Stimulated activated CD4-positive, alpha-beta T cell treated with anti-CD3 and anti-CD28 coated beads, Interleukin-4, amount 100 ng/mL, for 4 hours (primary cell): ENCODE measurements at regions not wholly inside any gene's neighbourhood (a gene's known extent, or its start where the extent isn't known, plus 50 kb on each side); places are given as distances from the start of the nearest gene placed in this dataset.

Source experiments
- DNase-seq, 2 experiments: peaks; one replicate each; pipeline ENCODE4 v3.0.0-alpha.2; 2020

DNA sequence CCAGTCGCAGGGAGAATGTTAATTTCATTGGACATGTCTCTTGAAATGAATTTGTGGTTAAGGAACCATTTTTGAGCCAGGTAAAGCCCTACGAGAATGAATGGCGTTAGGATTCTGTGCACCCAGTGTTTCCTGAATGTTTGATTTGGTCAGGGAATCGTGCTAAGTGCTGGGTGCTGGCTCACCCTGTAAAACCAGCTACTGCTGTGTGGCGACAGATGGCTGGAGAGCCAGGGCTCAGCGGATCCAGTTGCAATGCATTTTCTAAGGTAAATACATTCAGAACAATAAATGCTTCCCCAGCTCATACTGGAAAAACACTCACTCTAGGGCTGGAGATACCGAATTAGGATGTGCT lies 355.5 kb downstream of the GLRX3 start:
- DNase-seq, result no peak

DNA sequence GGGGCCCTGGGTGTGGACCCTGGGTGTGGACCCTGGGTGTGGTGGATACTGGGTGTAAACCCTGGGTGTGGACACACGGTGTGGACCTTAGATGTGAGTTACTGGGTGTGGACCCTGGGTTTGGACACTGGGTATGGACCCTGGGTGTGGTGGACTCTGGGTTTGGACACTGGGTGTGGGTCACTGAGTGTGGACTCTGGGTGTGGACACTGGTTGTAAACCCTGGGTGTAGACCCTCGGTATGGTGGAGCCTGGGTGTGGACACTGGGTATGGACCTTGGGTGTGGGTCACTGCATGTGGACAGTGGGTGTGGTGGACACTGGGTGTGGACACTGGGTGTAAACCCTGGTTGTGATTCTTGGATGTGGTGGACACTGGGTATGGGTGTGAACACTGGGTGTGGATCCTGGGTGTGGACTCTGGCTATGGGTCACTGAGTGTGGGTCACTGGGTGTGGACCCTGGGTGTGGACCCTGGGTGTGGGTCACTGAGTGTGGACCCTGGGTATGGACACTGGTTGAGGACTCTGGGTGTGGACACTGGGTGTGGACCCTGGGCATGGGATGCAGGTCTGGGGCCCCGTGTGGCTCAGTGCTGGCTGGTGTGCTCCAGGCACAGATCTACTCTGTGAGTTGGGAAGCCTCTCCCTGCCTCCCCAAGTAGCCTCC lies 356.2 kb downstream of the GLRX3 start:
- DNase-seq, result no peak

DNA sequence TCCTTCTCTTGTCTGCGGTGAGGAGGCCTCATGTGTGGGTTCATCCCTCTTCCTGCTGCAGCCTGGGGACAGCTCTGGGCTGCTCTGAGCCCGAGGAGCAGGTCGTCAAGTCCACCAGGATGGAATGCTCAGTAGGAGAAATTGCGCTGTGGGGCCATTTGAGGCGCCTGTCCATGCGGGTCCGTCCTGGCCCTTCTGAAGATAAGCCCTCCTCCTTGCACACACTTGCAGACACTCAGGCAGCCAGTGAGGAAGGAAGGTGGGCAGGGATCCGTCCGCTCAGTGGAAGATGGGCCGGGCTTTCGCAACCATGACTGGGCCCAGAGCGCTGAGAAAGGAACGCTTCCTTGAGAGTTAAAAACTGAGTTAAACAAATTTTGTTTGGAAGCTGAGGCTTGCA lies 356.8 kb downstream of the GLRX3 start:
- DNase-seq, result no peak

DNA sequence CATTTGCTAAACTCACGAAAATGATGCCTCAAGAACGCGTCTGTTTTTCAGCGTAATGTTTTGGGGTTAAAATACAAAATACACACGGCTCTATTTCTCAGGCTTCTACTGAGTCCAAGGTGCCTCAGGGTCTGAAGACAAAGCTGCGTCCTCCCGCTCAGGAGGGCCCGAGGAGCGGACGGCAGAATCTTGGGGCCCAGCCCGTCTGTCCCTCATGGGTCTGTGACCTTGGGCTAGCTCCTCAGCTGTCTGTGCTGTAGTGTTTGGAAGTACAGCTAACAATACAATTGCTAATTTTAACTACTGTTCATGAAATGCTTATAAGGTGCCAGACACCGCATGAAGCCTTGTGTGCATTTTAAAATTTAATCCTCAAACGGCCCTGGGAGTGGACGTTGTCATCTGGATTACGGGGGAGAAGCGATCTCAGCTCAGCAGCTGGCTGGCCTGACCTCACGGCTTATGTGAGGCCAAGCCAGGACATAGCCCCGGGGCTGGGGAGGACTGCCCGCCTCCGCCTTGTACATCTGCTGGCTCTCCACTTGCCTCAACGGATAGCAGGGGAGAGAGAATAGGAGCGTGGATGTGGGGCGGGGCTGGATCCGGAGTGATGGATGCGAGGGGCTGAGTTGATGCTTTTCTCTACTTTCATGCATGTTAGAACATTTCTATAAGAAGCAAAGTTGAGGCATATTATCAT lies 357.4 kb downstream of the GLRX3 start:
- DNase-seq, result no peak

DNA sequence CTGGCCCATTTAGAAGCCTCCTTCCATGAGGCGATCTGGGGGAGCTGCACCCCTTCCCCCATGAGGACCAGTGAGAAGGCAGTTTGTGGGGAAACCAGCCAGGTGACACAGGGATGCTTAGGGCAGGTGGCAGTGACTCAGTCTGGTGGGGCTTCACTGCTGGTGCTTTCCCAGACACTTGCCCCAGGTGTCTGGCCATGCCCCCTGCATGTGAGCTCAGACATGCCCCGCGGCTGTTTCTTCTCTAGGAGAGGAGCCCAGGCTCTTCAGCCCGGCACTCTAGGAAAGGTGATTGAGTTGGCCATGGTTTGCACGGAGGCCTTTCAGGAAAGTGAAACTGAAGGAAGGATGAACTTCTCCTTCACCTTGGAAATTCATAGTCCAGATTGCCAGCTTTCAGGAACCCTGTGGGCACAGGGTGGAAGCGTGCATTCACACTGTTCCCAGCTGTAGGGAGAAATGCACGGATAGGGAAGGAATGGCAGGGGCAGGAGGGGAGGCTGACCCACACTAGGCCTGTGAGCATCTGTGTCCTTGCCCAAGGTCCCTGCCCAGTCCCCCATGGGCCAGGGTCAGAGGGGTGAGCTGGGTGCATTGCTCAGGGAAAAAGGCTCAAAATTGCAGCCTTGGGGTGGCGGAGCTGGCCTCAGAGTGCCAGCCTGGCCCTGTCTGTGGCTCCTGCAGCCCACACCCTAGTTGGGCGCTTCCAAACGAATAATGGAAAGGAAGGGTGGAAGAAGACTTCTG lies 359.1 kb downstream of the GLRX3 start:
- DNase-seq, result no peak

DNA sequence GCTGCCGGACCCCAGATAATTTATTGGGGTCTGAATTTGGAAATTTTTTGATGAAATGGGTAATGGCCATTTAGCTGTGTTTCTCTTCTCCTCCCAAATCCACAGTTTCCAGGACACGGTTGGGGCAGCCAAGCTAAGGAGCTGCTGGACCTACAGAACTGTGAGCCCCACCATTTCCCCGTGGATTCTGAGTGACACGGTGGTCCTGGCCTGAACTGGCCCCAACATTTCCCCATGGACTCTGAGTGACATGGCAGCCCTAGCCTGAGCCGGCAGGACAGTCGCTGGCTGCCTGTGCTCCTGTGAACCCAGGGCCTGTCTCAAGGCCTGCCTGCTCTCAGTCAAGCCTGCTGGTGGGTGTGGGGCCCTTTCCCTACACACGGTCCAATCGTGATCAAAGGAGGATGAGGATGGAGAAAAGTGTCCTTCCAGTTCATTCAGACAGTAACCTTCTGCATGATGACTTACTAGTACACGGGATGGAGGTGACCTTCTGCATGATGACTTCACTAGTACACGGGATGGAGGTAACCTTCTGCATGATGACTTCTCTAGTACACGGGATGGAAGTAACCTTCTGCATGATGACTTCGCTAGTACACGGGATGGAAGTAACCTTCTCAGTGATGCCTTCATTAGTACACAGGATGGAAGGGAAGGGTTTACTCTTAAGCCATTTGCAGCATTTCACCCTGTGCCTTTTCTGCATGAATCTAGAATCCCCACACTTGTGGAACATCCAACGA lies 359.9 kb downstream of the GLRX3 start:
- DNase-seq, result no peak

DNA sequence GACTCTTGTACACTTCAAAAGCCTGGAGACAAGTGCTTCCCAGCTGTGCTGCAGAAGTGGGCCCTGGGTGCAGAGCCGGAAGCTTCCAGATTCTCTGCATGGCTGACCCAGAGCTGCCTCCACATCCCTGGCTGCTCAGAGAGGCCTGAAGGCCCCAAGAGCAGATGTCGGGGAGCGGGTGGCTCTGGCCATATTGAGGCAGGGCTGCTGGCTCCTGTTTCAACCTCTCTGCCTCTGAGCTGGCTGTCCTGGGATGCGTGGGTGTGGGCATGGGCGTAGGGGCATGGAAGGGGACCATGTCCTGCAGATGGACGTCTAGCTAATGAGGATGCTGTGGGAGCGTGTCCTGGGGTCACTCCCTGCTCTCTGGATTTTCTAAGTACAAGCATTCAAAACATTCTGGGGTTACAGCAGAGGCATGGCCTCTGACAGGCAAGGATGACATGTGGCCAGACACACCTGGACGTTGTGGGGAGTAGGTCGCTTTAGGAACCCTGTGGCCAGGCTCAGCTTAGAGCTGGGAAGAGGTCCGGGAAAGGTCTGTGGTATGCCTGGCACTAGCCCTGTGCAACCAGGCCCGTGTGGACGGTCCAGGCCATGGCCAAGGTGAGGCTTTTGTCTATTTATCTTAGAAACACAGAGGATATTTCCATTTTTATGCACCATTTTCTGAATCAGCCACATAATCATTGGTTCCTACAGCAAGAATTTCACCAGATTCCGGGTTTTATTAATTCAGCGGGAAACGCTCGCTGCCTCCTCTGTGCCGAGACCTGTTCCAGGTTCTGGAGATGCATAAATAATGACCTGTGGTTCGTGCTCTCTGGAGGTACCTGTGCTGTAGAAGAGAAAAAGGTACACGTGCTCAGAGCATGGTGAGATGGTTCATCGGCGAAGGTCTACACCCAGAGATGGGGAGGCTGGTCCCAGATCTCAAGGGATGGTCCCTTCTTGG lies 361.1 kb downstream of the GLRX3 start:
- DNase-seq, result no peak

DNA sequence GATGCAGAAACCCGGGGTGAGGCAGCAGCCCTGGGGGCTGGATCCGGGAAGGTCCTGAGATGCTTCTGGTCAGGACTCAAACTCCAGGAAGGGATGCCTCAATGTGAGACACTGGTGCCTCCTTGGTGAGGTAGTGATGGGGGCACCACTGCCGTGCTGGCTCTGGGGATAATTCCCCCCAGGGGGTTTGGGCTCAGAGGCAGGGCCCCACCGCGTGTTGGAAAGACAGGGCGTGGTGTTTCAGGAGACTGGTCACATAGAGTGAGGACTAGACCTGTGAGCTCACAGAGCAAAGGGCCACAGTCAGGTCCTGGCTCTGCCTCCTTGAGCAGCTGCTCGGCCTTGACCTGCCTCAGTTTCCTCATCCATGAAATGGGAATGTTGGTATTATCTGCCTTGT lies 361.9 kb downstream of the GLRX3 start:
- no peak for DNase-seq

DNA sequence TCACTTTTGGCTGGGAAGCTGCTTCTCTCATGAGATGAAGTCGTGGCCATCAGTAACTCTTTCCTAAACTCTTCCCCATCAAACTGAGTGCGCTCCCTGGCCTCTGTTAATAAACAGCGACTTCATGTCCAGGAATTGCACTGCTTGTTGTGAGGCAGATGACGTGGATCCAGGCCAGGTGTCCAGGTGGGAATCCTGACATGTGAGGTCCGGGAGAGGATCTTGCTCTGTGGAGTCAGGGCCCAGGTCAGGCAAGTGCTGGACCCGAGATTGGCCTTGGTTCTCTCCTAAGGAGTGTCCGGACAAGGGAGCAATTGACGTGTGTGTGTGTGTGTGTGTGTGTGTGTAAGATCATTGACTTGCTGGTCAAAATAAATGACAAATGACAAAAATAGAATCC lies 362.7 kb downstream of the GLRX3 start:
- DNase-seq, result no peak

DNA sequence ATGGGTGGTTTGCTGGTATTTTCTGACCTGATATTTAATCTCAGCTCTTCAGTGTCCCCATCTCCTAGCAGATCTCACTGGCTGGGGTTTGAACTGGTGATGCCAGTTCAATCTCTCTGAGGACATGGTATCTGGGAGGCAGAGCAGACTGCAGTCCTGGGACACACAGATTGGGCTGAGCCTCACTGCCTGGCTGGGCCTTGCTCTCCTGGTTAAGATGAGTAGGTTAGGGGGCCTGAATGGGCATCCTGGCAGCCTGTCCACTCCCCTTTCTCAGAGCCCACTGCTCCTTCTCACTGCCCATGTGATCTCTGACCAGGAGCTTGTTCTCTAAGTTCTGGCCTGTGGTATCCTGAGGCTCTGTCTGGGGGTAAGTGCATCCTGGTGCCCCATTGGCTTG lies 363.4 kb downstream of the GLRX3 start:
- DNase-seq, result no peak

DNA sequence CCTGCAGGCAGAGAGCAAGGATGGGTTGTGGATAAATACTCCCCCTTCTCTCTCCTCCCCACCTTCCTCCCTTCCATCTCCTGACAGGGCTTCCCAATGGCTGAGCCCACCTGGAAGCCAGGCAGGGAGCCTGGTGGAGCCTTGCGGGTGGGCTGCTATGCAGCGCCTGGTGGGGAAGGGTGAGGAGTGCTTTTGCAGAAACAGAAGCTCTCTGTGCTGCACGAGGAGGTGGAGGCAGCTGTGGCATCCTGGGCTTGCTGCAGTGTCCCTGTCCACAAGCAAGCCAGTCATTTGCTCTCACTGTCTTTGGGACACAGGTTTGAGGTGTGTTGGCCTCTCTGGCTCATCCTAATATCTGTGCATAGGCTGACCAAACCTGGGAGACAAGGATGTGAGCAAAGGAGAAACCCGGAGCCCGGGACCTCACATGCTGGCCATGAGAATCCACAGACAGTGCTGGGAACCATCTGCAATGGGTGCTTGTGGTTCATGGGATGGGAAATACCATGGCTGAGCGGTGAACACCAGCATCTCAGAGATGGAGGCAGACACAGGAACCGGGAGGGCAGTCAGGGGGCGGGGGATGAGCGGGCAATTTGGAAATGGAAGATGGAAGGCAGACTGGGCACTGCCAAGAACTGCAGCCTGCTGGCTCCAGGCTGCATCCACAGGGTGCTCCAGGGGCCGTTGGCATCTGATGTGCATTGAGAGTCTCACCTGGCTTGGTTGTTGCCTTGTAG lies 364.2 kb downstream of the GLRX3 start:
- DNase-seq, result no peak

DNA sequence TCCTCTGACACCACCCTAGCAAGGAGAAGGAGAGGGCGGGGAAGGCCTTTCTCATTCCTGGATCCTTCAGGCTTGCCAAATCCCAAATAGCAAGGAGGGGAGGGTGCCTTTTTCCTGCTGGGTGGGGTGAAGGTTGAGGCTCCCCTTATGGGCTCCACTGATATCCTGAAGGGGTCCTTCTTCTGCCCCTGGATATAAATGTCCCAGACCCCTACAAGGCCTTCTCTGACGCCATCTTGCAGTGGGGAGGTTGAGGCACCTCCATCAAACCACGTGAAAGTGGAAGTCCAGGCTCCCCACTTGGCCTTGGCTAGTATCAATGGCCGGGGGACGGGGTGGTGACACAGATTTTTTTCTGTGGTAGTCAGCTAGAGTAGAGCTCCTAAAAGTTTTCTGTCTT lies 371.3 kb downstream of the GLRX3 start:
- DNase-seq, result no peak

DNA sequence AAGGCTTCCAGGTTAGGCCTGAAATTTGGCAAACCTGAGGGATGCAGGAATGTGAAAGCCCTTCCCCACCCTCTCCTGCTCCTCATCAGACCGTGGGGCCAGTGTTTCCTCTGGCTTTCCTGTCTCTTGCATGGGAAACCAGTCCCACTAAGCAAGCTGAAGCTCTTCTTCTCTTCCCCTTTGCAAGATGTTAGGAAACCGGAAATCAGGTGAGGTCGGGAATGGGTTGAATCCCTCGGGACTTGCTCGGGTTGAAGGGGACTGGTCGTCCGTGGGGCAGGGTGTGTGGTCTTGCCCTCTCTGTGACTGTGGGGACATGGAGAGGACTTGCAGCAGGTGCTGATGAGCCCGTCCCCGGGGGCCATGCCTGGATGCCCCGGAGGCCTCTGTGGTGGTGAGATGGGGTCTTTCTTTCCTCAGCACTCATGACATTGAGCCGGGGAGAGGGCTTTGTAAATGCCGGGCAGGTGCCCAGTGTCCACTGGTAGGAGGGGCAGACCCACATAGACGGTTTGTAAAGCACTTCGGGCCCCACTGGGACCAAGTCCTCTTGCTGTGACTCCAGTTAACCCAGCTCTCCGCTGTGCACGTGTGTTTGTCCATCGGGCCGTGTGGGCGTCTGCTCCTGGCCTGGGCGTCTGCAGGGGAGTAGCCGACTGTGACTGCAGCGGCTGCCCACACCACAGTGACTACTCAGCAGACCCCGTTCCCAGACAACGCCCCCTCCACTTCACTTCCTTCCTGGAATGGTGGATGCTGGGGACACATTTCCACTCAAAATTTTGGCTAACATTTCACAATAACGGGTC lies 373.9 kb downstream of the GLRX3 start:
- DNase-seq, result no peak

DNA sequence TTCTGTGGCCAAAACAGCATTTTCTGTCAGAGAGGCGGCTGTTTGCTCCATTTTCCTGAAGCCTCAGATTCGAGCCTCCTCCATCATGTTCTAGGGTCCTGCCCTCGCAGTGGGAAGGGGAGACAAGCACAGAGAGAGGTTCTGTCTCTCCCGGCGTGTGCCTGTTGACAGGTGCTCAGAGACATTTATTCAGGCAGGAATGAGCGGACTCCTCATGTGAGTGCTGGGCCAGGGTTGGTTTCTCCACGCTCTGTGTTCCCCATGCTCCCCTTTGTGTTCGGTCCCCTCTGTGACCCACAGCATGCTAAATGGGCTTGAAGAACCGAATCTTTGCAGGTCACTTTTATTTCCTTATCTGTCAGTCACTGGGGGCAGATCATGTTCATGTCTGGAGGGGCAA lies 374.6 kb downstream of the GLRX3 start:
- no peak for DNase-seq

DNA sequence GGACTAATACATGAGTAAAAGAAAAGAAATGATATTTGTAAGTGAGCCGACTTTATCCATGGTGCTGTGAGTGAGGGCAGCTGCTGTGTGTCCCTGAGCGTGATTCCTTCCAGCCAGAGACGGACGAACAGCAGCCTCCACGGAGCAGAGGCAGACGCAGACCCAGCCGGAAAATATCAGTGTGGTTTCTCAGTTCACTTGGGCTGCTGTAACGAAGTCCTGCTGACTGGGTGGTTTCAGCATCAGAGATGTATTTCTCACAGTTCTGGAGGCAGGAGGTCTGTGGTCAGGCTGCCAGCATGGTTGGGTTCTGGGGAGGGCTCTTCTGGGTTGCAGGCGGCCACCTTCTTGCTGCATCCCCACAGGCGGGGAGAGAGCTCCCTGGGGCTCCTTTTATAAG lies 375.6 kb downstream of the GLRX3 start:
- DNase-seq, result no peak

DNA sequence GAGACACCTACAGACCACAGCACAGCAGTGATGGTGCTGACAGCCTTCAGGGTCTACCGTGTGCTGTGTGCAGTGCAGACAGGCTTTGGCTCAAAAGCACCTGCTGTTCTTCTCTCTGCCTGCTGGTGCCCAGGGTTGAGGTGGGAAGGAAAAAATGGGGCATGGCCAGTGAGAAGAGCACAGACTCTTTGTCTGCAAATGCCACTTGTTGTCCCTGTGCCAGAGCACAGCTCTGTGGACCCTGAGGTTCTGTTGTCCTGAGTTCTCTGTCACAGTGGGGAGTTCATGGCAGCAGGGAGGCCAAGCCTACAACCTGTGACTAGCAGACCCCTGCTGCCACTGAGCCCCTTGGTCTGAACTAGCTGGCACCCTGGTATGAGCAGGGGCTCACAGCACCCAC lies 376.7 kb downstream of the GLRX3 start:
- no peak for DNase-seq

DNA sequence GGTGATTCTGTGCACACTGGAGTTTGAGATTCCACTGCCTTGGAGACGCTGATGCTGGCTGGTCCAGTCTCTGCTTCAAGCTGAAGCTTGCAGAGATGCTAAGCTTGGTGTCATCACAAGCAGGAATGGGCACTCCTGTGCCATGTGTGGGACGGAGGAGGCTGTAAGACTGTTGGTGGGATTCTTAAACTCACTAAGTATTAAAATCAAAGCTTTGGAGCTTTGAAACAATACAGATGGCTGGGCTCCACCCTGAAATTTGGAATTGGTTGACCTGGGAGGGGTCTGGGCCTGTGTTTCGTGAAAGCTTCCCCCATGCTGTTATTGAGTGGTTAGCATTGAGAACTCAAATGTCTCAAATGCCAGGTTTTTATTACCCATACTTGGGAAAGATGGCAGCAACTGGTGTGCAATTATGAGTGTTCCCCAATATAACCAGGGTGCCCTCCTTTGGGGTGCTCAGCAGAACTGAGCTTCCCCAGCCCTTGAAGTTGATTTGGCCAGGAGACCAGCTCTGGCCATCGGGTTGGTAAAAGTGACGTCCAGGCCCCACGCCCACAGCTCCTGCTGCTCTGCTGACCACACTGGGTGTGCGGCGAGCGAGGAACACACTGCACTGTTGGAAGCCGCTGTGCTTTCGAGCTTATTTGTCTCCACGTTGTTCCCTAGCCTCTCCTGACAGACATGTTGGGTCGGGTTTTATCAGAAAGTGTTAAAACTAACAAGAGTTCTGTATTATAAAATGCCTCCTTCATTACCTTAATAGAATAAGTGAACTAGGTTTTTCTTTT lies 377.7 kb downstream of the GLRX3 start:
- no peak for DNase-seq

DNA sequence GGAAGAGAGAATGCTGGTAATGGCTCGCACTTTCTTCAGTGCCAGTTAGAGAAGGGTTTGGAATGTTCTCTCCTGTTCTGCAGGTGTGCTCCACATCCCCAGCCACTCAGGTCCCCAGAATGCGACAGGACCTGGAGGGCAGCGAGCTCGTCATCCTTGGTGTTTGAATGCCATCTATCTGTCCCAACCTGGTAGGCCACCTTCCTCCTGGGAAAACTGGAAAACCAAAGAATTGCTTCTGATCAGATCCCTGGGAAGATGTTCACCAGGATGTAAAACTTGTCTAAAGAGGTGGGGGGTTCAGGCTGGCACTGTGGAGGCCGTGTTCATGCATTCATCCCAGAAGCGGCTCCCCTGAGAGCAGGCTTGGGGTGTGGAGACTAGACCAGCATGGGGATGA lies 379.5 kb downstream of the GLRX3 start:
- DNase-seq, result no peak

DNA sequence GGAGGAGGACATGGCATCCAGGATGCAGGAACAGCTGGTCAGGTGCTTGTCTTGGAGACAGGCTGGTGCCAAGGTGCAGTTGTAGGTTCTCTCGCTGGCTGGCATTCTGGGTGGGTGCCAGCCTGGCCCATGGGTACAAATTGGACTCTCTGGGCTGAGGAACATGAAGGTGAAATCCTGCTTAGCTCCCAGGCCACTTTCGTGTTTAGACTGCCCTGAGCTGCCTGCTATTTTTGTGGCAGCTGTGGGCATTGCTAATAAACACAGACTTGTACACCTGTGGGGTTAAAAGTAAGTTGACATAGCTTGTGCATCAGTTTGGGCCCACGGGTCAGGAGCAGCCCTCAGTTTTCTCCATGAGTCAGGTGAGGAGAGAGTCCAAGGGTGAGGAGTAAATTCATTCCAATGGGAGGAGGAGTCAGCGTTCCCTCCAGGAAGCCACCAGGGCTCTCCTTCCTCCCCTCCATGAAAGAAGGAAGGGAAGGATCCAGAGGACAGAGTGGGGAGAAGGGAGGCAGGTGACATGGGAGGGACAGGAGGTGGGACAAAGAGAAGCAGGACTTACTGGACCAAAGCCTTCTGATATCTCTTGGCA lies 380.0 kb downstream of the GLRX3 start:
- DNase-seq, result no peak
